MV-4-11 (cell line): ENCODE measurements at regions not wholly inside any gene's neighbourhood (a gene's known extent, or its start where the extent isn't known, plus 50 kb on each side); places are given as distances from the start of the nearest gene placed in this dataset.
"Not testable (repeated sequence)": the region's sequence is repeated elsewhere in the genome, so short reads cannot be mapped to it uniquely, and the experiment has no call there.

ENCODE experiments used
- DNase-seq: peaks from one replicate; lab custom pipeline; 2025; lab: John Stamatoyannopoulos, UW

DNA sequence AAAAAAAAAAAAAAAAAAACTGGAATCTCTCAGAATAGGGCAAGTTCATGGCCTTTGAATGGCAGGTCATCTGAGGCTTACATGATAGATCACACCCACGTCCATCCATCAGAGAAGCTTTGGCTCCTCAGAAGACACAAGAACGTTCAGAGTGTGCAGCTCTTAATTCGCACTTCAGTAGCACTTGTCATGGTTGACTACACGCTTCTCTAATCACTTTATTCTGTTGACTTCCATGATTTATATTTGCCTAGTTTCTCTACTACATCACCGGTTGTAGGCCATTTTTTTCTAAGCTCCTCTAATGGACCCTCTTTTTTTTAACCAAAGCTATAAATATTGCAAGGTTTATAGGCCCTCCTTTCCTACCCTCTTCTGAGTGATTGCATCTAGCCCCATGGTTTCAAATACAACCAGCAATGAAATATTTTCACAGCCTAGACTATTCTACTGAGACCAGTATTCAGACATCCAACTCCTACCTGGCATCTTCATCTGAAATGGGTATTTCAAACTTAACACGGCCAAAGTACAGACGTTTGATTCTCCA, 305.4 kb upstream of the CELF2 start:
- no peak for DNase-seq

DNA sequence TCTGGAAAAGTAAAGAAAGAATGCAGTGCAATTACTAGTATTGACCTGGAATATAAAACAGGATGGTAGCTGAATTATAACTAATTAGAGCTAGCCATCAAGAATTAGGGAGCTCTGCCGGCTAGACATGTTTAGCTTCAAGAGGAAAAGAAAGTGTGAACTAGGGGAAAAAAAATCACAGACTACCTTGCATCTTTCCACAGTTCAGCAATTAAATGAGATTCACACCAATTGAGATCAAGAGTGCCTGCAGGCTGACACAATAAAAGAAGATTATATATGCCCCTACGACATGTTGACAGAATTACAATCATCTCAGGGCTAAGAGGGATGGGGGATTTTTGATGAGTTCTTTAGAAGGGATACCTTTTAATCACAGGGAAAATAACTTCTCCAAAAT, 303.3 kb upstream of the CELF2 start:
- no peak for DNase-seq

DNA sequence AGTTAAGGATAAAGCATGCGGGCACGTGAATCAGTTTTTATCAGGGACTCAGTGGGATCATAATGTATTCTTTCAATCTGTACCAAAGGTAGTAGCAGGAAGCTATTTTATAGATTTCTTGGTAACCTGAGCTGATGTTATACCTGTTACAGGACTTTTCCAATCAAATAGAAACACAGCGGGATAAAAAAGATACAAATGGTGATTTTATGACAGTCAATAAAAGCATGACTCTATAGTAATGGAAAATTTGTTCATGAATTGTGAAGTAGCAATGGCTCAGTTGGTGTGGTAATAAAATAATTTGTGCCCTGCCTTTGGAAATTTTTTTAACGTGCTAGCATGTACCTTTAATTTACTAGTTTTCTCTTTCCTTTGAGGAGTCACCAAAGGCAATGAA, 300.7 kb upstream of the CELF2 start:
- no peak for DNase-seq

DNA sequence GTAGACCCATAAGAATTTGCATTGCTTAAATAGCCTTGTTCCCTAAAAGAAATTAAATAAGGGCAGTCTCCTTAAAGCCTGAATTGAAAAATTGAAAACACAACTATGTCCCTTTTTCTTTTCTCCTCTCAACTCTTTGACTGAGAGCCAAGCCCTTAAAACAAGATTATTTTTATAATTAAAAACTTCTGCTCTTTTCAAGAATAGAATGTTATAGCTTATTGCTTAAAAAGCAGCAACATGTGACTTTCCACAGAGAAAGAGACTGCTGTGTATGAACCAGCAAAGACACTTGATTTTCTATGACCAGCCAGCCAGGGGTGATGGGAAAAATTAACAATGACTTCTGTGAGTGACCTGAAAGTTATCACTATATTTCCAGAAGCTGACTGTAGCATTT, 295.2 kb upstream of the CELF2 start:
- DNase-seq: no peak

DNA sequence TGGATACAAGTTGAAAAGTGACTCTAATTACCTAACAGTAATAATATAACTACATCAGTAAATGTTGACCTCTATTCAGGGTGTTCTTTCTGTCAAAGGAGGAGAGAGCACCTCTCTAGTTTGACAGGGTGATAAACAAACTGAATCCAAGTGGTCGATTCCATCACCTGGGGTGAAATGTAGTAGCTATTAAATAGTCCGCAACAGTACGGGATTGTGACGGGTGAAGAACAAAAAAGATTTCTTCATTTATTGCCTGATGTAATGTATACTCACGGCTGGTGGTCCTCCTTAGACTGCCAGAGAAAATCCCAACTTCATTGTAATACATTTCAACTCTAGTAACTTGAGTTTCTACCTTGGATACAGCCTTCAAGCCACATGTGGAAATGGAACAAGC, 292.5 kb upstream of the CELF2 start:
- no peak for DNase-seq

DNA sequence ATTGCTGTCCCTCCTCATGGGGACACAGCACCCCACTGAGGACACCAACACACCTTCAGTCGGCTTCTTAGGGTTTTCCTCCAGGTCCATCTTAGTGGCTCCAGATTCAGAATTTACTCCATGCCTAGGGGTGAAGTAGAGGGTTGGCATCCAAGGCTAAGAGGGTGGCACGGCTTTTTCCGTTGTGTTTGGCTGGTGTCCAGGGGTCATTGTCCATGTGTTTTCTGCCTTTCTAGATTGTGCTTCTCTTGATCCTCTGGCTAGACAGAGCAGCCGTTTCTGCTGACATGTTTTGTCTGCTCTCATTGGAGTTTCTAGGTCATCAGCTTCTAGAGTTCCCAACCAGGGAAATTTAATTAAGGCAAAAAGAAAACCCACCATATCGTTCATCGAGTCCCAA, 291.6 kb upstream of the CELF2 start:
- DNase-seq: no peak

DNA sequence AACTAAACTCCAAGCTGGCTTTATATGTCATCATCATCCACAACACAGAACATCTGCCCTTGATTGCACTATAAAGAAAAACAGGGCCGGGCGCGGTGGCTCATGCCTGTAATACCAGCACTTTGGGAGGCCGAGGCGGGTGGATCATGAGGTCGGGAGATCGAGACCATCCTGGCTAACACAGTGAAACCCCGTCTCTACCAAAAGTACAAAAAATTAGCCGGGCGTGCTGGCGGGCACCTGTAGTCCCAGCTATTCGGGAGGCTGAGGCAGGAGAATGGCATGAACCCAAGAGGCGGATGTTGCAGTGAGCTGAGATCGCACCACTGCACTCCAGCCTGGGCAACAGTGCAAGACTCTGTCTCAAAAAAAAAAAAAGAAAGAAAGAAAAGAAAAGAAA, 290.3 kb upstream of the CELF2 start:
- DNase-seq: not testable (repeated sequence)

DNA sequence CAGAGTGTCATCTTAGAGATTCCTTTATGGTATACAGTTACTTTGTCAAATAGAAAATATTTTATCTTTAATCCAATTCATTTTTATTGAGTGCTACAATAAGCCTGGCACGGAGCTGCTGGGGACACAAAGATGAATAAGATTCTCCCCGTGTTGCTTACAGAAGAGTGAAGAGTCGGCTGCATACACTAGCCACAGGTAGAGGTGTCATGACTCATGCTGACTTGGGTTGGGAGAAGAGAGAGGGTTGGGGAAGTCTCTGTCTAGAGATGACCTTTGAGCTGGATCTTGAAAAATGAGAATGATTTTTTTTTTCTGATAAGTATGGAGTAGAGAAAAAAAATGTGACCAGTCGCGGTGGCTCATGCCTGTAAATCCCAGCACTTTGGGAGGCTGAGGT, 289.9 kb upstream of the CELF2 start:
- DNase-seq: no peak

DNA sequence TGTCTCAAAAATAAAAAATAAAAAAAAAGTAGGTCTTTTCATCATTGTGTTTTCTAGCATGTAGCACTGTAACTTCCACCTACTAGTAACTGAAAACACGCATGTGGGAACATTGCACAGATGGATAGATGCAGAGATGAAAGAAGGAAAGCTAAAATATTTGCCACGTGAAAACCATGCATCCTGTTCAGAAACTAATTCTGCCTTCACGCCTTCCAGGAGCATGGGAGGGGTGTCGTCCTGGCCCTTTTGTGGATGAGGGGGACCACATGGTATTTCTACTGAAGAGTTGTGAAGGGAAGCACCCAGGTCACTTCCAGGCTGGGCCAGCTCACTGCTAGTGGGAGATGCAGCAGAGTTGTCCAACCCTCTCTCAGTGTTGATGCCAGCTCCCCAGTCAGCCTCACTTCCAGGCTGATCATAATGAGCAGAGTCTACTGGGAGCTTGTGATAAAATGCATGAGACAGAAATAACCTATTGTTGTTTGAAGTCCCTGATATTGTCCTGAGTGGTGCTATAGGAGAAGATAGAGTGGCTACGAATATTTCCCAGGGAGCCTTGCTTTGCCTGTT, 287.1 kb upstream of the CELF2 start:
- DNase-seq: no peak

DNA sequence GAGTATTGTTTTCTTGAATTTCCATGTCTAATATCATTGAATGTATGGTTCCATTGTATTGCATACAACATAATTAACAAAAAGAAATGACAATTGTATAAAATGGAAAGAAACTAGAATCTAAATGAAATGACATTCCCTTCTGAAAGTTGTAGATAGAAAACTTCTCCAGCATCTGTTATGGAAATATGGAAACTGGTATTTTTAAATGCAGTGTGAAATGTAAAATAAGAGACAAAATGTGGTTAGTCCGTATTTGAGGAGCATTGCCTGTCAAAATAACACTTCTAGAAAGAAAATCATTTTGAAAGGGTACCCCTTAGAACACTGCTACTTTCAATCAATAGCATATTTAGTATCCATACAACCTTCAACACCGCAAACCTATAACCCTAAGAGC, 286.3 kb upstream of the CELF2 start:
- no peak for DNase-seq

DNA sequence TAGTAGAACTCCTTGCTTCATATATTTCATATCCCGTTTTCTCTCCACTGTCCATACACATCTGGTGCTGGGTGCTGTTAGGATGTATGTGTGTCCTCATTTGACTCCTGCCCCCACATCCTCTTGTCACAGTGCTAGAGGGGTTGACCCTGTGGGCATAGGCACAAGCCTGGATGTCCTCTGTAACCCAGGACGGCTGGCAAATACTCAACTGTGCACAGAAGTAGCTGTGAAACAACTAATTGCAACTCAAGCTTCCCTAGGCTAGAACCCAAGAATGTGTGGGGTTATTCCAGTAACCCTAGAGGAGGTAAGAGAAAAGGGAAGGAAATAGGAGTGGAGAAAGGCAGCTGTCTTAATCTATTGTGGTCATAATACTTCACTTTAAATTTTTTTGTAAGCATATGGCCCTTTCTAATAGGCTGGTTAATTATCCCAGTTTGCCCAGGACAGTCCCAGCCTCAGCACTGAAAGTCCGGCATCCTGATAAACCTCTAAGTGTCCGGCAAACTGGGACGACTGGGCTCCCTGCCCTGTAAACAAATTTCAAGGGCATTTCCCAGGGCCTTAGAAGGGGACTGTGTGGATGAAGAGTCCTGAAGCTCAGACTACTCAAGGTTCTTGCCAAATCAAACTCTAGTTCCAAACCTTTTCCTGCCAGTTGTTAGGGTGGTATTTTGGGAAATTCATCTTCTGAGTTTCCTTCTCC, 283.2 kb upstream of the CELF2 start:
- peak; percentile 83 for DNase-seq

DNA sequence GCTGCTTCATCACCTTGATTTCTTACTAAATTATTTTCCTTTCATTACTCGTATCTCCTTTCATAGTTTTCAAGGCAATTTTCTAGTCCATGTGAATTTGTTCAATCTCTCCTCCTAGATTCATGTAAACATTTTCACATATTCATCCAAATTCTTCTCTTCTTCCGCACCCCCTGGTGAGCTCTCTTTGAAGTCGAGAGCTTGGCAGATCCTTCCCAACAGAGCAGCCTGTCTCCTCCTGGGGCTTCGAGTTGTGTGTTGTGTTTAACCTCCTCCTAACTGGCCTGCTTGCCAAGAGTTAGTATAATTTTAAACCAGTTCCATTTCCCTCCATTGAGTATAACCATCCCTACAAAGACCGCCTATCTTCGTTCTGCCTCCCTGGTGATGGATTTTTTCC, 272.4 kb upstream of the CELF2 start:
- no peak for DNase-seq

DNA sequence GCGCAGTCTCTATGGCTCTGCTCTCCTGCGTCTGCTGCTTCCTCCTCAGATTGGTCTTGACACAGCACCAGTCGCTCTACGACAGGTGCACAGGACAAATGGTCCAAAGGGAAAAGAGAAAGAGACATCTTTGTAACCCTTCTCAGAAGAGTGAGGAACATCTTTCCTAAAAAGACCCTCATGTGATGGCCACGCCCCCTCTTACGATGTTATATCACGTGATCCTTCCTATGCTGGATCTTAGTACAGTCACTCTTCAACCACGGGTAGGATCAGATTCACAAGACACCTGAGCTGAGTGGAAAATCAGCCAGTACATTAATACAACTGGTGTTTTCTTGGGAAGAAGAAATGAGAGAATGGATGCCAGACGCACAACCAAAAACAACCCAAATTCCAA, 262.2 kb upstream of the CELF2 start:
- DNase-seq: no peak

DNA sequence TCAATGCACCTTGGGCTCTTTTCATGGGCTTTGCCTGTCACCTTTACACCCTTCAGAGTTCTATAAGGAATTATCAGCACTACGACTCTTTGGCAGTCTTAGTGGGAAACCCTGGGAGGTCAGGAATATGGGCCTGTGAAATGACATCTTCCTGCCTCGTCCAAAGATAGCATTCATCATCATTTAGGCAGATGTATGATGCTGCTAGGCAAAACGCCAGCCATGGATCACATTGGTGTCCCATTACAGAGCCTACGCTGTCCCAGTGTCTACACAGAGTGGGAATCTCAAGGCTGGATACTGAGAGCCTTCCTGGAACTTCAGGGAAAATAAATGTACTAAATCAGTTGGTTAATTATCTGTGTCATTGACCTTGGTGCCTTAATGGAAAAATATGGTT, 259.4 kb upstream of the CELF2 start:
- no peak for DNase-seq

DNA sequence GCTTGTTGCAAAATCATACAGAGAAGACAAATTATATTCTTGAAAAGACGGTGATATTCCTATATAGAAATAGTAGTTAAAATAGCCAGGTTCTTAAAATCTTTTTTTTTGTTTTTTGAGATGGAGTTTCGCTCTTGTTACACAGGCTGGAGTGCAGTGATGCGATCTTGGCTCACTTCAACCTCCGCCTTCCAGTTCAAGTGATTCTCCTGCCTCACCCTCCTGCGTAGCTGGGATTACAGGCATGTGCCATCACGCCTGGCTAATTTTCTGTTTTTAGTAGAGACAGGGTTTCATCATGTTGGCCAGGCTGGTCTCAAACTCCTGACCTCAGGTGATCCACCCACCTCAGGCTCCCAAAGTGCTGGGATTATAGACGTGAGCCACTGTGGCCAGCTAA, 257.9 kb upstream of the CELF2 start:
- not testable (repeated sequence) for DNase-seq

DNA sequence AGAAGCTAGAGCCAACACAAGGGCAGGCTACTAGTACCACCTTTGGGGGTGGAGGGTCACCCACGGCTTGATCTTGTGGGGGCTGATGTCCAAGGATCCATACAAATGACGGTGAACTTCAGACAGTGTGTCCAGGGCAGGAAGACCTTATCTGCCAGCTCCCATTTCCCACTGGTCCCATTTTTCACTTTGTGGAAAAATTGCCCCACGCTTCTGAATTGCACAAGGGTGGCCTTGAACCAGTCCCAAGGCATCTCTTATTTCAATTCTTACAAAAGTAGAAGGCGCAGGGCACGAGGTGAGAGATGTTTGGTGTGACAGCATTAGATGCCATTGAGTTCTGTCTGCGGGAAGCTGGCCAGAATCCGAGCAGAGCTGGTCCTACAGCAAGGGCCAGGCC, 252.7 kb upstream of the CELF2 start:
- DNase-seq: no peak

DNA sequence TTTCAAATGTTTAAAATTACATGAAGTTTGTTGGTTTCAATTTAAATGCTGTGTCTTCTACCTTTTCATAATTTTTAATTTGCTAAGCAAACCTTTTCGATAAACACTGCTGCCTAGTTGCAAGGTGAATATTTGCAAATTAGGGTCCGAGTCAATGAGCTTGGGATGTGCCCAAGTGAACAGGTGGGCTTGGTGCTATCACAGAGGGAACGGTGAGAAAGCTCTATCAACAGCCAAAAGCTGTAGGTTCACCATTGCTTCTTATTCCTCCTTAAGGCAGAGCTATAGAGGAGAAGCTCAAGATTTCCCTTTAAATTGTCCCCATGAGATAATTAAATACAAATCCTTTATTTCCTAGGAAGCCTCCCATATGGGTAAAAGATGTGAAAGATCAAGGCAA, 245.3 kb upstream of the CELF2 start:
- no peak for DNase-seq

DNA sequence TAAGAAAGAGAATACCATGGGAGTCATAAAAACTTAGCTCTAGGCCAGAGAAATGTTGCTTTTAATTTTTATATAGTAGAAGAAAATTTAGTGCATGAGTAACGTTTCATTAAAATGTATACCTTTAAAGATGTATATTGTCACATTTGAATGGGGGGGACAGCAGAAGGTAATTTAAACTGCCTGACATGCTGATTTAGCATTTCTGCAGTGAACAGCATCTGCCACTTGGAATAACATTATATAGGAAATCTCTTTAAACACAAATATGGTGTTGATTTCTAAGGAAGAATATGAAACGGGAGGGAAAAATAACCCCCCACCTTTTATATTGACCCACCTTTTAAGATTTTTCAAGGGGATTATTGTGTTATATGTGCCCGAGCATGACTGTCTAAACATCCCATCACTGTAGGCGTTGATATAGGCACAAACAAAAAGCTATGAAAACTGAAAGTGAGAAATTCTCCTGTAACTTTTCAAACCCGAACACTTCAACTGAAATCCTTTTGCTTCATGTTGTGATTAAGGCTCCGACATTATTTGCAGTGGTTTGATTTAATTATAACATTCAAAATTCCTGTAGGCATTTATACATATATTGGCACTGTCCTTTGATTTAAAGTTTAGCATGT, 244.7 kb upstream of the CELF2 start:
- no peak for DNase-seq

DNA sequence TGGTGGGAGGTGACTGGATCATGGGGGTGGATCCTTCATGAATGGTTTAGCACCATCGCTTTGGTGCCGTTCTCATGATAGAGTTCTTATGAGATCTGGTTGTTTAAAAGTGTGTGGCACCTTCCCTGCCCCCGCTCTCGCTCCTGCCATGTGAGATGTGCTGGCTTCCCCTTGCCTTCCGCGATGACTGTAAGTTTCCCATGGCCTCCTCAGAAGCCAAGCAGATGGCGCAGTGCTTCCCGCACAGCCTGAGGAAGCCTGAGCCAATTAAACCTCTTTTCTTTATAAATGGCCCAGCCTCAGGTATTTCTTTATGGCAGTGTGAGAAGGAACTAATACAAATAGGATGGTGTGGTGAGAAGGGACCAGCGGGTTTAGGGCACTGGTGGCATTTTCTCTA, 243.3 kb upstream of the CELF2 start:
- no peak for DNase-seq

DNA sequence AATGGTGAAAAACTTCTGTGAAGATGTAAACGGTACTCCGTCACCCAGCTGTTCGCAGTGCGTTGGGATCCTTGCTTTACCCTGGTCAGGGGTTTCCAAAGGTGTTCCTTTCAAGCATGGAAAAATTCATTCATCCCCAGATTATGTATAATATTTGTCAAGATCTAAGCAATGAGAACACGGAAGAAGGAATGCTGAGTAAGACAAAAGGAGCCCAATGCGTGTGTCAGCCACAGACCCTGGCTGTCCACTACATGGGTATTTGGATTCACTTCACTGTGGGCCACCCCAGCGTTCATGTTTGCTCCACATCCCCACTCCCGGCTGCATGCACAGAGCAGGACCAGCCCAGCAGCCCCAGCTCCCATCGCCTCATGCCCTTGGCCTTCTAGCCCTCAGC, 241.3 kb upstream of the CELF2 start:
- DNase-seq: no peak

DNA sequence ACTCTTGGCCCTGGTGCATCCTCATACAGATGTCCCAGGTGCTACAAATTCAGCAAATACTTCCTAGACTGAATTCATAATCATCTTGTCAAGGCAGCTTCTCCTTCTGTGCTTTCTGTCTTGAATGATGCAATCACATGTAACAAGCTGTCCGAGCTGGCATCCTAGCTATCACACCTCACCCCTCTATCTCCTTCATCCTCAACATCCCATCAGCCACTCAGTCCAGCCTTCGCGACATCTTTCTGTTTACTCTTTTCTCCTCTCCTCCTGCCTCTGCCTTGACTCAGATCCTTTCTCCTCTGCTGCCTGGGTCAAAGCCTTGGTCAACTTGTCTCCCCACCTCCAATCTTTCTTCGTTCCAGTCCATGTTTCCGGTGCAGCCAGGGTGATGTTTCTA, 240.4 kb upstream of the CELF2 start:
- DNase-seq: no peak

DNA sequence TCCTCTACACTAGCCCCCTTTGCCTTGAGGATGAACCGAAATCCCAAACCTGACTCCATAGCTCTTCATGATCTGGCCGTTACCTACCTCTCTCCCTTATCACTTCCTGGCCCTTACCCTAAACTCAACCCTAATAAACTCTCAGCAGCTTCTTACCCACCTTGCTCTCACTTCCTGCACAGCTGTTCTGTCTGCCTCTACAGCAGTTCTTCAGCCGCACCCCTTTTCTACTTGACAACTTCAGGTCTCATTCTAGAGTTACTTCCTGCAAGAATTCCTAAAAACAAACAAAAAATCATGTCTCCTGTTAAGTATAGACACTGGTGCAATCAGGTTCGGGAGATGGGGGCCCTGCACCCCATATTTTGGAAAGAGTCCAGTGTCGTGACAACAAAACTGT, 239.9 kb upstream of the CELF2 start:
- no peak for DNase-seq

DNA sequence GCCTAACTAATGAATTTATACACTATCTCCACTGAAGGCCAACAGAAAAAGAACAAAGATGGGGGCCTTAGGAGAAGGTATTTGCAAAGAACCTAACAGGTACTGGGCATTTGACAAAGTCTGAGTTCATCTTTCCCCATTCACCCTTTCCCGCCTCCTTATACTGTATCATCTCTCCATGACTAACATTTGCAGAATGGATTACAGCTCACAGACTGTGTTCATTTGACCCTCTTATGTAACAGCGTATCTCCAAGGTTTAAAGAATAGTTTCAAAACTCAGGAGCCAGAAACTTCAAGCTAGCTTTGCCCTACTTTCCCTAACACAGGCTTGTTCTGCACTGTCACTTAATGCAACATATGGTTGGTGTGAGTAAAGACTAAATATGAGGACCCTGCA, 238.7 kb upstream of the CELF2 start:
- no peak for DNase-seq

DNA sequence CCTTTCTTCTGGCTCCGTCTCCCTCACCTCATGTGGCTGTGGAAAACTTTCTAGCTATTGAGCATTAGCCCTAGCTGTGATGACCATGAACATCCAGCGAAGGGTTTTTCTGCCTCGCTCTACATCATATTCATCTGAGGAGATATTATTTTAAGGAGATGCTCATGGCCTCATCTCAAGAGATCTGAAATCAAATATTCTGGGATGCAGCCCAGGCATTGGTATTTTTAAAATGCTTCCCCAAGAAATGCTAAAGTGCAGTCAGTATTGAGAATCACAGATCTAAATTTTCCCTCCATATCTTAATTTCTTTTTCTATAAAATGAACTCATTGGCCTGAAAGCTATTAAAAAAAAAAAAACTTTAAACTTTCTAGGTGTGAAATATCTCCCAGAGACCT, 238.2 kb upstream of the CELF2 start:
- DNase-seq: no peak
